Esophagus muscularis mucosa (tissue), 4 donors: ENCODE measurements at regions not wholly inside any gene's neighbourhood (a gene's known extent, or its start where the extent isn't known, plus 50 kb on each side); places are given as distances from the start of the nearest gene placed in this dataset.
A peak's percentile ranks its signal among the peaks of the same experiment; 100 is the strongest.

Experiments
- DNase-seq: peaks from one replicate; pipeline ENCODE4 v3.0.0-alpha.2; 2017; ENCODE audit errors: extremely low spot score
- H3K27ac ChIP-seq, 4 donors: fragments of 200-600 bp; sonication (generic); replicated peaks in 1 of 4; 1 replicate in 3 of 4; 2 replicates in 1 of 4; pipeline ENCODE4 v1.5.1; 2016 to 2019; ENCODE audit warnings: mild to moderate bottlenecking in 1 of 4
- H3K27me3 ChIP-seq, 4 donors: fragments of 200-600 bp; sonication (generic); one replicate each; pipeline versions ENCODE4 v1.5.1 to v1.6.0; 2016 to 2019
- H3K36me3 ChIP-seq, 4 donors: fragments of 200-600 bp; sonication (generic); one replicate each; pipeline ENCODE4 v1.5.1; 2016 to 2019
- H3K4me1 ChIP-seq, 4 donors: fragments of 200-600 bp; sonication (generic); one replicate each; pipeline ENCODE4 v1.5.1; 2016 to 2019
- H3K4me3 ChIP-seq, 4 donors: fragments of 200-600 bp; sonication (generic); 1 replicate in 2 of 4; 2 replicates in 2 of 4; pipeline ENCODE4 v1.5.1; 2016 to 2019; ENCODE audit warnings: mild to moderate bottlenecking in 4 of 4, moderate library complexity in 1 of 4
- H3K9me3 ChIP-seq, 4 donors: fragments of 200-600 bp; sonication (generic); 1 replicate in 3 of 4; 2 replicates in 1 of 4; pipeline ENCODE4 v1.5.1; 2016 to 2019
- CTCF ChIP-seq, 3 experiments: fragments of 200-600 bp in 2 of 3; fragments of 450-650 bp in 1 of 3; sonication (generic) in 2 of 3; IDR thresholded peaks; one replicate each; pipeline ENCODE4 v1.5.1; 2017 to 2019; ENCODE audit warnings: antibody characterized with exemption in 3 of 3, mild to moderate bottlenecking in 2 of 3, moderate library complexity in 1 of 3
- EP300 ChIP-seq: sonication (generic); formaldehyde crosslinking; IDR thresholded peaks from one replicate; pipeline ENCODE4 v1.6.1; 2017; ENCODE audit warnings: antibody characterized with exemption
- POLR2A ChIP-seq: fragments of 450-650 bp; IDR thresholded peaks from one replicate; pipeline ENCODE4 v1.6.1; 2017; ENCODE audit warnings: antibody characterized with exemption, moderate library complexity, mild to moderate bottlenecking, low read depth
- POLR2AphosphoS5 ChIP-seq, 2 donors: sonication (generic); formaldehyde crosslinking; IDR thresholded peaks; one replicate each; pipeline ENCODE4 v1.6.1; 2017; ENCODE audit warnings: antibody characterized with exemption in 2 of 2
- WGBS: methylation state at CpG from one replicate; pipeline ENCODE4 v1.1.5; 2018; 5-methylcytosine and 5-hydroxymethylcytosine counted together
- intact Hi-C: fragments of 100-400 bp; cut with DNase I; formaldehyde crosslinking; loops from one replicate; pipeline ENCODE4 v1.15.1; 2023

DNA sequence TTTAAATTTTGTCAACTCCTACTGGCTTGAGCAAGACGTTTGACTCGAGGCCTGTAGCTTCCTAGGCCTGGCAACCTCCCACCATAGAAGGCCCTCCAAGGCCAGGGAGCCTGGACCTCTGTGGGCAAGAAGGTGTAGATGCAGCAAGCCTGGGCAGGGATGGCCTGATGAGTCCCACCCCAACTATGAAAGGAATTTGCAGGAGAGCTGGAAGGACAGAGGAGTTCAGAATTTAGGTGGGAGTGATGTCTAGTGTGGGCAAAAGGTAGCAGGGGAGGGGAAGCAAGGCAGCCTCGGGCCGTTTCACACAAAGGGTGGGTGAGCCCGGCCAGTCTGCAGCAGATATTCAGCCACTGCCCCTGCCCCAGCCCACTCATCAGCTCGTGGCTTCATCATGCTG is 245.2 kb downstream of the CDH26 start:
- no peaks in the 10 kb centered on the region for H3K36me3 ChIP-seq
- 65% methylated on average over 6 of the region's 6 CpGs for WGBS
- TF ChIP-seq EP300 (no peak), POLR2AphosphoS5 (IDR thresholded peaks at IDR 0.05) (no peak), CTCF (IDR thresholded peaks at IDR 0.05) (no peak), POLR2A (no peak)
- H3K27me3 ChIP-seq = peaks cover 0 to 18% (median 0%) of the 10 kb centered on the region in 4 donors
- intact Hi-C loops = no loop called here
- H3K4me1 ChIP-seq = no peaks in the 10 kb centered on the region
- peaks cover 0 to 10% (median 4%) of the 10 kb centered on the region in 4 donors for H3K9me3 ChIP-seq
- peak; percentile 79 for DNase-seq
- no peak overlapping the region for H3K4me3 ChIP-seq
- no peak overlapping the region for H3K27ac ChIP-seq

- peaks cover 0 to 18% (median 0%) of the 10 kb centered on the region in 4 donors for H3K27me3 ChIP-seq
- H3K4me1 ChIP-seq = no peaks in the 10 kb centered on the region
- TF ChIP-seq POLR2A = no peak
- no peak for TF ChIP-seq CTCF (IDR thresholded peaks at IDR 0.05)
- TF ChIP-seq POLR2AphosphoS5 (IDR thresholded peaks at IDR 0.05) = no peak
- TF ChIP-seq EP300 = no peak
- no peaks in the 10 kb centered on the region for H3K36me3 ChIP-seq
- 73% methylated on average over 4 of the region's 4 CpGs for WGBS
- H3K9me3 ChIP-seq = peaks cover 0 to 1% (median 0%) of the 10 kb centered on the region in 4 donors
- intact Hi-C loops = no loop called here
- no peak overlapping the region for H3K4me3 ChIP-seq
- no peak overlapping the region for H3K27ac ChIP-seq
- DNase-seq = peak; percentile 83
Measured at GRCh38 chr20:60204601-60205000, 246.4 kb downstream of the CDH26 start.

DNA sequence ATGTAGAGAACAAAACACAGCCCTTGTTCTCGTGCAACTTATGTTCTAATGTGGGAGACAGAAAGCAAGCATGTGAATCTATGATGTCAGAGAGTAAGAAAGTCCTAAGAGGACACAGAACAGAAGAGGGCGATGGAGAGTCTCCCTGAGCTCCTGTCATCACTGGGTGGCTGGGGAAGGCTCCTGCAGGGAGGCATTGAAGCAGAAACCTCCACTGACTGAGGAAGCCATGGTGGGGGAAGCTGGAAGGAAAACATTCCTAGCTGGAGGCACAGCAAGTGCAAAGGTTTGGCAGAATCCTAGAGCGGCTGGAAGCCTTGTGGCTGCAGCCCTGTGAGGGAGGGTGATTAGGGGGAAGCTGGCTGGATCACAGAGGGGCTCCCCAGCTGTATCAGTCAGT is 248.0 kb downstream of the CDH26 start:
- no peaks in the 10 kb centered on the region for H3K9me3 ChIP-seq
- no peak overlapping the region for H3K4me3 ChIP-seq
- H3K27me3 ChIP-seq = peaks cover 0 to 5% (median 0%) of the 10 kb centered on the region in 4 donors
- DNase-seq = peak; percentile 55
- no peak overlapping the region for H3K27ac ChIP-seq
- no peak for TF ChIP-seq CTCF (IDR thresholded peaks at IDR 0.05)
- no peak for TF ChIP-seq EP300
- no peak for TF ChIP-seq POLR2A
- no peak for TF ChIP-seq POLR2AphosphoS5 (IDR thresholded peaks at IDR 0.05)
- WGBS = 57% methylated on average over 3 of the region's 3 CpGs
- intact Hi-C loops = no loop called here
- H3K36me3 ChIP-seq = no peaks in the 10 kb centered on the region
- H3K4me1 ChIP-seq = peaks cover 0 to 5% (median 3%) of the 10 kb centered on the region in 4 donors

DNA sequence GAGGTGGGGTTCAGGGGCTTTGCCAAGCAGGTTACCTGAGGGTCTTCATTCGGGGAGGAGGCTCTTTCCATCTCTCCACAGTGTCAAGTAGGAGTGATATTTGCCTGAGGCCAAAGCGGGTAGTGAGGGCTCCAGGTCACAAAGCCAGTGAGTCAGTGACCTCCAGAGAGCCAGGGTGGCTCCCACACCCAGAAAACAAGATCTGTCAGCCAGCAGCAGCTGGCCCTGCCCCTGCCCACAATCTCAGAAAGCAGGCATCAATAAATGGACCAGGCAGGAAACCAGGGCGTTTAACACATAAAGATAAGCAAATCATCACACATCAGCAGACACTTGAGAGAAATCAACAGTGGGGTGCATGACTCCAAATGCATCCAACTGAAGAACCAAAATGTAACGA is 250.8 kb downstream of the CDH26 start:
- TF ChIP-seq CTCF (IDR thresholded peaks at IDR 0.05) = no peak
- TF ChIP-seq EP300 = no peak
- no peak for TF ChIP-seq POLR2AphosphoS5 (IDR thresholded peaks at IDR 0.05)
- Histone ChIP-seq H3K27ac (no peak overlapping the region), H3K27me3 (peaks cover 0 to 5% (median 0%) of the 10 kb centered on the region in 4 donors), H3K4me1 (peaks cover 0 to 6% (median 3%) of the 10 kb centered on the region in 4 donors), H3K9me3 (no peaks in the 10 kb centered on the region), H3K4me3 (no peak overlapping the region), H3K36me3 (no peaks in the 10 kb centered on the region)
- intact Hi-C loops = no loop called here
- DNase-seq = peak; percentile 86
- 56% methylated on average over 4 of the region's 4 CpGs for WGBS
